MG63 (cell line): ENCODE measurements at regions not wholly inside any gene's neighbourhood (a gene's known extent, or its start where the extent isn't known, plus 50 kb on each side); places are given as distances from the start of the nearest gene placed in this dataset.
"Not testable (repeated sequence)": the region's sequence is repeated elsewhere in the genome, so short reads cannot be mapped to it uniquely, and the experiment has no call there.

Experiments used
- DNase-seq: peaks from one replicate; pipeline ENCODE4 v3.0.0-alpha.2; 2020
- H3K27me3 ChIP-seq: fragments of 250-450 bp; sonication (Bioruptor Pico); 2 replicates; pipeline ENCODE4 v1.5.1; 2020; ENCODE audit warnings: mild to moderate bottlenecking, moderate library complexity
- H3K36me3 ChIP-seq: fragments of 250-450 bp; sonication (Bioruptor Pico); 2 replicates; pipeline ENCODE4 v1.5.1; 2020; ENCODE audit warnings: mild to moderate bottlenecking, moderate library complexity
- H3K4me3 ChIP-seq: fragments of 250-450 bp; sonication (Bioruptor Pico); 2 replicates; pipeline ENCODE4 v1.5.1; 2020; ENCODE audit warnings: mild to moderate bottlenecking, moderate library complexity
- H3K9me3 ChIP-seq: fragments of 250-450 bp; sonication (Bioruptor Pico); 2 replicates; pipeline ENCODE4 v1.5.1; 2020; ENCODE audit warnings: mild to moderate bottlenecking, moderate library complexity

DNA sequence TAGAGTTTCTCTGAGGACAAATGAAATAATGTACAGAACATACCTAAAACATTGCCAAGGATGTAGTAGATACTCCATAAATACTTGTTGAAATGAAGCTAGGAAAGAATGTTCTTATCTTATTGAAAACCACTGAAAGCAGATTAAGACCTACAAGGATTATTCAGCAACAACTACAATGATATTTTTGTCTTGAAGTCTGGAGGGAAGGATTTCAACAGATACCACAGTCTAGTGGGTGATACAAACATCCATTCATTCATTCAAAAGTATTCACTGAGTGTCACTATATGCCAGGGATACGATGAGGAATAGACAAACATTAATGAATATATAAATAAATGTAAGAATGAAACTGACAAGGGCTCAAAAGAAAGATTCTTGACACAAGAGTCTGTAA lies 74.7 kb upstream of the THBS1 start:
- H3K27me3 ChIP-seq, result no peaks in the 10 kb centered on the region
- DNase-seq, result no peak
- no peaks in the 10 kb centered on the region for H3K36me3 ChIP-seq
- no peak overlapping the region for H3K4me3 ChIP-seq
- no peaks in the 10 kb centered on the region for H3K9me3 ChIP-seq

DNA sequence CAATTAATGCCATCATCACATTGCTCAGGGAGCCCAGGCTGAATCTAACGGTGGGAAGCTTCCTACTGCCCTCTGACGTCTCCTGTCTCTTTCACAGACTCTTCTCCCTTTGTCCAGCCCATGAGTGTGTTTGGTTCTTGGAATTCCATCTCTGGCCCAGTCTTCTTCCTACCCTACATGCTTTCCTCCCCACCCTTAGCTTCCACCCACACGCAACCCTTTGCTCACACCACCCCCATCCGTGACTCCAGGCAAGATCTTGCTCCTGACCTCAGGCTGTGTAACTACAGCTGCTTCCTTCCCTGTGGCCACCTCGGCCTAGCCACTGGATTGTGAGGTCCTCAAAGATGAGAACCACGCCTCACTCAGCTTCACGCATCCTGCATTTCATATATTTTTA lies 72.3 kb upstream of the THBS1 start:
- DNase-seq, result no peak
- no peak overlapping the region for H3K4me3 ChIP-seq
- no peaks in the 10 kb centered on the region for H3K36me3 ChIP-seq
- no peaks in the 10 kb centered on the region for H3K27me3 ChIP-seq
- H3K9me3 ChIP-seq, result no peaks in the 10 kb centered on the region

DNA sequence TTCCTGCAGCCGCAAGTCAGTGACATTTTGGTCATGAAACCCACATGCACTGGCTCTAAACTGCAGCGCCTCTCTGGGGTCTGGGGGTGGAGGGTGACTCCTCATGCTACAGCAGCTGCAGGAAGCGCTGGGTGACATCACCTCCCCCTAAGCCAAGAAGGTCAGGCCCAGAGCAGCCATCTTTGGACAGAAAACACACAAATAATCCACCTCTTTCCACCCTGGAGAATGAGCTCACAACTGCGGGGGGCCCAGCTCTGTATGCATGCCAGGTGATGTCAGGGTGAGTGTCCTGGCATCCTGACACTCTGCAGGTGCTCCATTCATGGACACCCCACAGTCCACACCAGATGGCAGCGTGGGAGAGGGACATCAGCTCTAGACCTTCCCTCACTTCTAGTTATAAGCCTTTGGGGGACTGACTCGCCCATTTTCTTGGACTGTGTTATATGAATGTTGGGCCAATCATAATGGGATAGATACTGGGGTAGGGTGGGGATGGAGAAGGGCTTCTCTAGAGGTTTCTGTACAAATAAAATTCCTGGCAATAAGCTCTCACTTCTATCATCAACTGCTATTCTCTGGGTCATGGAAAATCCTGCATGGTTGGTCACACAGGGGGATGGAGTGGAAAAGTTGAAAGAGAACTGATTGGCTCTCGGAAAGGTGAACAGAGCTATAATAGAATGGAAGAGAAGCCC lies 70.7 kb upstream of the THBS1 start:
- Histone ChIP-seq H3K4me3 (no peak overlapping the region), H3K9me3 (no peaks in the 10 kb centered on the region; the same call in 1 of the 2 replicates)
- DNase-seq, result peak; percentile 73

DNA sequence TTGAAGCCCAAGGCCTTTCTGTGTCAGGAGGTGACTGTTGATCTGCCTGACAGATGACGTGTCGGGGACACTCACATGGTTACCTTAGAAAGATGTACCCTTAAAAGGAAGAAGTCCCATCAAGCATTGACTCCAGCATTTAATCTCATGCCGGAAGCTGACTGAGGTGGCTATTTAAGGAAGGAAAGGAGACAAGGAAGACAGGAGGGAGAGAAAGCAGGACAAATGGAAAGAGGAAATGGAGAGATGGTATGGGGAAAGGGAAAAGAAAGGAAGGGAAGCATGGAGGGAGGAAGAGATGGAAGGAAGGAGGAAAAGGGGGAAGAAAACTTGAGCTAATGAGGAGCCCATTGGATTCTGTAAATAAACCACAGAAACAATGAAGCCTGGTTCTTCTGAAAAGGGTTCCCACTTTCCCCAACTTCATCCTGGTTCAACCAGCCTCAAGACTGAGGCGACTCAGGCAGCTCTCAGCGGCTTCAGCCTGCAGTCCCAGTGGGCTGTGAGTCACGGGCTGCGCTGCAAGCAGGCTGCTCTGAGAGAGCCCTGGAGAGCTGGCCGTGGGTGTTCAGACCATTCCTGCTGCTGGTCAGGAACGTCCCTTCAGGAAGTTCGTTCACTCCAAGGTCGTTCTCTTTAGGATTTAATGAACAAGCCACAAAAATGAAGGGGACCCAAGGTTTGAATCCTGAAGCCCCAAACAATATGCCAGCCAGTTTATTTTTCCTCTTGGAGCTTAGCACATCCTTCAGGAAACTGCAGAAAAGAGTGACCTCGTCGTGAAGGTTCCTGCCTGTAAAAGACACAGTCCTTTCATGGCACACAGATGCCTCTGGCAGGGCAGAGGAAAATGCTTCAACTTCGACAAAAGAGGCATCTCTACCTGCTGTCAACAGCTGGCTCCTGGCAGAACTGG lies 69.6 kb upstream of the THBS1 start:
- Histone ChIP-seq H3K36me3 (no peaks in the 10 kb centered on the region), H3K27me3 (no peaks in the 10 kb centered on the region), H3K4me3 (no peak overlapping the region), H3K9me3 (peaks cover 2% of the 10 kb centered on the region)
- DNase-seq, result peak; percentile 81

More for the DNA sequence above, 70.7 kb upstream of the THBS1 start:
- no peaks in the 10 kb centered on the region for H3K27me3 ChIP-seq
- H3K36me3 ChIP-seq, result no peaks in the 10 kb centered on the region

DNA sequence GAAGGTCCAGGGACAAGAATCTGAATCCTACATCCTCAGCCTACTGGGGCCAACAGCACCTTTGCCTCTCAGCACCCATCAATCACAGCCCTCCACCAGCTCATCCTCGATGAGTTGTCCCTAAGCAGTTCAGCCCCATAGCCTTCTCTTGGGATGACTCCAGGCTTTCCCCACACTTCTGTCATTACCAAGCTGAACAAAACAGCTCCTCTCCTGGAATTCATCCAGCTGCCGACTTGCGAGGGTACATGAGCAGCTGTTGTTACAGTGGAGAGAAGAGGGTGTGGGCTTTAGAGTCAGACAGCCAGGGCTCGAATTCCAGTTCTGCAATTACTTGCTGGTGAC lies 69.0 kb upstream of the THBS1 start:
- DNase-seq, result peak; percentile 32
- Histone ChIP-seq H3K36me3 (no peaks in the 10 kb centered on the region), H3K27me3 (no peaks in the 10 kb centered on the region), H3K4me3 (no peak overlapping the region), H3K9me3 (peaks cover 2% of the 10 kb centered on the region)

DNA sequence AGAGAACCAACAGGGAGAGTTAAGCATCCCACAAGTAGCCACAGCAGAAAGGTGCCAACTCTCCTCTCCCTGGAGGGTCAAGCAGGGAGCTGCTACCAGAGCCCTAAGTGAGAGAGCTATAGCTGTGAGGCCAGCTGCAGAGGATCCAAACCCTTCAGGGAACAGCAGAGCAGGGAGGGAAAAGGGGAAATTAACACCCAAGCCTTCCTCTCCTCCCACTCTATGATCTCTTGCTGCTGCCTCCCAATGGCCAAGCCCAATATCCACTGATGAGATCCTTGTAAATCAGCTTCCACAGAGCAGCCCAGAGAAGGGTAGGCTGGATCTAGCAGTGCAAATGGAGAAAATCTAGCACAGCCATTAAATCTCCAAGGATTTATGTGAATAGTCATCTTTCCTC lies 68.2 kb upstream of the THBS1 start:
- no peak for DNase-seq
- peaks cover 2% of the 10 kb centered on the region for H3K9me3 ChIP-seq
- no peaks in the 10 kb centered on the region for H3K36me3 ChIP-seq
- no peaks in the 10 kb centered on the region for H3K27me3 ChIP-seq
- no peak overlapping the region for H3K4me3 ChIP-seq

DNA sequence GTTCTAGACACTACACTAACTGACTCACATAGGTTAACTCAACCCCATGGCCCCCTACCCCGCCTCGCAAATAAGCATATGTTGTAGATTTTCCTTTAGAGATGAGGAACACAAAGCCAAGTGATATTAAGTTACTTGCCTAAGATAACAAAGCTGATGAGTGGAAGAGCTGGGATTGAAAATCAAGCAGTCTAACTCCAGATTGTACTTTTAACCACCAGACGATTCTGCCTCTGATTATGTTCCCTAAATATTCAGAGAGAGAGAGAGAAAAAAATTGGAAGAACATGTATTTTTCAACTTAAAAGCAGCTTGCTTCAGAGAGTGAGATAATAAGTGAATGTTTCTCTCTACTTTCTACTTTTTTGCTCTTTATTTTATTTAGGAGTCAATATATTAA lies 66.9 kb upstream of the THBS1 start:
- Histone ChIP-seq H3K36me3 (no peaks in the 10 kb centered on the region), H3K4me3 (no peak overlapping the region), H3K9me3 (peaks cover 2% of the 10 kb centered on the region), H3K27me3 (no peaks in the 10 kb centered on the region)
- no peak for DNase-seq

DNA sequence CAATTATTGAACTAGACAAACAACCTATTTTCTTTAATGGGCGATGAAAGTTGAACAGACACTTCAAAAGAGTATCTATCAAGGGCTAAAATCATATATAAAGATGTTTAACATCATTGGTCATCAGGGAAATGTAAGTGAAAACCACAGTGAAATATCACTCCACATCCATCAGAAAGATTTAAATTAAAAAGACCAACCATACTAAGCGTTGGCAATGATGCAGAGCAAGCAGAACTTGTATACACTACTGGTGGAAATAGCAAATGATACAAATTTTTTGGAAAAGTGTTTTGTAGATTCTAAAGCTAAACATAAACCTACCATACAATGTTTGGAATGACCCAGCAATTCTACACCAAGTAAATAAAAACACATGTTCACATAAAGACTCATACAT lies 65.9 kb upstream of the THBS1 start:
- Histone ChIP-seq H3K27me3 (no peaks in the 10 kb centered on the region), H3K9me3 (peaks cover 2% of the 10 kb centered on the region), H3K36me3 (no peaks in the 10 kb centered on the region), H3K4me3 (no peak overlapping the region)
- DNase-seq, result no peak

DNA sequence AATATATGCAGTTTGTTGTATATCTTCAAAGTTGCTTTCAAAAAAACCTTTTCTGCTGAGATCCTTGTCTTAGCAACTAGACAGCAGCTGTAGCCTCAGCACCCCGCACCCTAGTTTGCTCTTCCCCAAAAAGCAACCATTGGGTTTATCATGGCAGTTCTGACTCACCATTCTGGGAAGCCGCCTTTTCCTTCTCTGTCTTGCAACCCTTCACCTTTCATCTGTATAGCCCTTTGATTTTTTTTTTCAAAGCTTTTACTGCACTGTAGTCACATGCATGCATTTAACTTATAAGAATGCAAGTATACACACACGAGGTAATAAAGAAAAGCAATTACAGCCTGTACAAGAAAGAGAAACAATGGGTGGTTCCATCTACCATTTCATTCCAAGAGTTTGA lies 65.1 kb upstream of the THBS1 start:
- Histone ChIP-seq H3K9me3 (peaks cover 2% of the 10 kb centered on the region), H3K4me3 (no peak overlapping the region), H3K36me3 (no peaks in the 10 kb centered on the region), H3K27me3 (no peaks in the 10 kb centered on the region)
- DNase-seq, result no peak

DNA sequence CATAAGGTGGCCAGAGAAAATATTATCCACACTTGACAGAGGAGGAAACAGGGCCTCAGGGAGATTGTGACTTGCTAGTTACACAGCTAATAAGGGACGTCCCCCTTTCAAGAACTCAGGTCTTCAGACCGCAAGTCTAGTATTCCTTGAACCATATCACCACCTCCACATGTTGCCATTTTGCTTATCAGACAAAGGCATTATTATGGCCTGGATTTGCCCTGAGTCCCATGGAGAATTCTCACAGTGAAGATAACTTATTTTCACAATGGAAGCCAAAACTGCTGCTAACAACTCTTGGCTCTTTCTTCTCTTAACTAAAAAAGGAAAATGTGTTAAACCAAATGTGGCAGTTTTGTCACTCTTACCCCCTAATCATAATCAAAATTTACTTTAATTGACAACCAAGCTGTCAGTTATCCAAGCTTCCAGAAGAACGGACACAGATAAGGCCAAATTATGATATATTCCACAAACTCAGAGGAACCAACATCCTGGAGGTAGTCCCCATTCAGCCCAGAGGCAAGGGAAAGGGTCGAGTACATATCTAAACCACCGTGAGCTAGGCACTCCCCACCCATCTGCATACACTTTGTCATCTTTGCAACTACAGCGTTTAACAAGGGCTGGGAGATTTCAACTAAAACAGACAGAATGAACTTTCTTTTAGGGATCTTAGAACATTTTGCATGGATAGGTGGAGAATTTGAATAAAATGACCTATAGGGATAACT lies 63.6 kb upstream of the THBS1 start:
- Histone ChIP-seq H3K9me3 (peaks cover 2% of the 10 kb centered on the region), H3K36me3 (no peaks in the 10 kb centered on the region), H3K4me3 (no peak overlapping the region), H3K27me3 (no peaks in the 10 kb centered on the region)
- no peak for DNase-seq

DNA sequence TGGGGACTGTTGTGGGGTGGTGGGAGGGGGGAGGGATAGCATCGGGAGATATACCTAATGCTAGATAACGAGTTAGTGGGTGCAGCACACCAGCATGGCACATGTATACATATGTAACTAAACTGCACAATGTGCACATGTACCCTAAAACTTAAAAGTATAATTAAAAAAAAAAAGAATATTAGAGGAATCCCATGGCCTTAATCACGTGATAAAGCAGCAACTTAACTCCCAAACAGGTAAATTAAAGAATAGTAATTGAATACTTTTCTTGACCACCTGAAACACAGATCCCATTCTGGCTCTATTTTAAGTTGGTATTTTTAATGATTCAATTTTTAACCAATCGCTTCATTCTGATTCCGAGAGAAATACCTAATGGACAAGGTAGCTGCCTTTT lies 56.9 kb upstream of the THBS1 start:
- not testable (repeated sequence) for H3K27me3 ChIP-seq, DNase-seq, H3K9me3 ChIP-seq, H3K4me3 ChIP-seq, H3K36me3 ChIP-seq

DNA sequence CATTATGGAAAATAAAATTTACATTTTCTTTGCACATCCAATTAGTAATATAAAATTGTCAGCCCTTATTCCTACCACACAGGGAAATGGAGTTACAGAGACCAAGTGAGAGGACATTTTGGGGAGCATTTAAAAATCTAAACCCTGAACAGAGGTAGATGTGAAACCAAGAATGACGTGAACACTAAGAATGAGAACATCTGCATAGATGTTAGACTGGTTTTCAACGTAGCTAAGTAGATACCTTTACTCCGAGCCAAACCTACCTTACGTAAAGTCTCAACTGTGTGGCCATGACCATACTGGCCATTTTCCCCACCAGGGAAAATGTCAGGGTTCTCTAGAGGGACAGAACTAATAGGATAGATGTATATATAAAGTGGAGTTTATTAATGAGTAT lies 51.4 kb upstream of the THBS1 start:
- Histone ChIP-seq H3K4me3 (no peak overlapping the region), H3K27me3 (no peaks in the 10 kb centered on the region)

DNA sequence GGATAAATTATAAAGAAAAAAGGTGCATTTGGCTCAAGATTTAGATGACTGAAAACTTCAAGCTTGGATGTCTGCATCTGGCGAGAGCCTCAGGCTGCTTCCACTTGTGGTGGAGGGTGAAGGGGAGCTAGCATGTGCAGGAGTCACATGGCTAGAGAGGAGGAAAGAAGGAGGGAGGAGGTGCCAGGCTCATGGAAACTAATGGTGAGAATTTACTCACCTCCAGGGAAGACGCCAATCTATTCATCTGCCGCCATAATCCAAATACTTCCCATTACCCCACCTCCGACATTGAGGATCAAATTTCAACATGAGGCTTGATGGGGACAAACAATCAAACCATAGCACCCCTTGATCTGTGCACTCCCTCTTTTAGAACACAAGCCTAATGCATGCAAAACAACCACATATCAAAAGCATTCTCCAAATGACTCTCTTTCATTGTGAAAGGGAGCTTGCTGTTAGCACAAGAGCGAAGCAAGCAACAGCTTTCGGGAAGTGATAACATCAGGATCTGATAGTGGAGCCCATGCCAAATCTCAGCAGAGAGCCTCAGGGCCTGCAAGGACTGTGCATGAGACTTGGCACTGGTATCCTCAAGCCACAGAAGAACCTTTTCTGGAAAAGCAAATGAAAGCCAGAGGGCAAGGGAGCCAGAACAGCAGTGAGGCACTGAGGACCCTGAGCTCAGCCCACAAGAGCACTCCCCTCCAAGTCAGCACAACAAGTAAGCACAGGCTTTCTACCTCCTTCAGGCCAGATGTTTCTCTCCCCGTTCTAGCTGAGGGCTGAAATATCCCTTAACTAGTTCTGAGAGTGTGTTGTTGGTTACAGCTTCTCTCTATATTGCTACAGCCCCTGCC lies 50.2 kb upstream of the THBS1 start:
- H3K4me3 ChIP-seq, result no peak overlapping the region
- no peak for DNase-seq
- H3K9me3 ChIP-seq, result no peaks in the 10 kb centered on the region

More for the DNA sequence above, 51.4 kb upstream of the THBS1 start:
- H3K9me3 ChIP-seq, result no peaks in the 10 kb centered on the region
- DNase-seq, result no peak
- H3K36me3 ChIP-seq, result no peaks in the 10 kb centered on the region

More for the DNA sequence above, 50.2 kb upstream of the THBS1 start:
- no peaks in the 10 kb centered on the region for H3K36me3 ChIP-seq
- H3K27me3 ChIP-seq, result no peaks in the 10 kb centered on the region
